Psoas muscle (tissue), 7 donors: ENCODE measurements at regions not wholly inside any gene's neighbourhood (a gene's known extent, or its start where the extent isn't known, plus 50 kb on each side); places are given as distances from the start of the nearest gene placed in this dataset.

ENCODE experiments used
- ATAC-seq, 4 donors: fragments of 200-7000 bp; cut with Tn5 transposase; one replicate each; pipeline ENCODE4 v1.9.1; 2020; ENCODE audit warnings: moderate library complexity in 3 of 4, mild to moderate bottlenecking in 2 of 4
- DNase-seq, 2 donors: peaks; one replicate each; pipeline ENCODE4 v3.0.0-alpha.2; 2020
- H3K27ac ChIP-seq: fragments of 200-600 bp; one replicate; pipeline ENCODE4 v1.8.0; 2022
- H3K27me3 ChIP-seq, 3 donors: fragments of 200-600 bp in 1 of 3; one replicate each; pipeline versions ENCODE4 v1.6.1 to v1.8.0; 2013 to 2022; ENCODE audit warnings: low read length in 2 of 3, mild to moderate bottlenecking in 2 of 3, moderate library complexity in 1 of 3; ENCODE audit not compliant: insufficient read depth in 3 of 3
- H3K36me3 ChIP-seq, 2 donors: fragments of 200-600 bp in 1 of 2; one replicate each; pipeline versions ENCODE4 v1.6.1 to v1.8.0; 2013 to 2022; ENCODE audit warnings: low read depth in 1 of 2, mild to moderate bottlenecking in 1 of 2, moderate library complexity in 1 of 2; ENCODE audit not compliant: insufficient read depth in 1 of 2
- H3K4me1 ChIP-seq: fragments of 200-600 bp; one replicate; pipeline ENCODE4 v1.8.0; 2022
- H3K4me3 ChIP-seq: fragments of 200-600 bp; one replicate; pipeline ENCODE4 v1.8.0; 2022; ENCODE audit warnings: mild to moderate bottlenecking
- H3K9me3 ChIP-seq: fragments of 200-600 bp; one replicate; pipeline ENCODE4 v1.8.0; 2022
- CTCF ChIP-seq: fragments of 200-600 bp; IDR thresholded peaks from one replicate; pipeline ENCODE4 v1.8.0; 2022; ENCODE audit warnings: antibody characterized with exemption
- WGBS, 3 donors: extraction: QIAGEN DNeasy Blood & Tissue Kit; methylation state at CpG; one replicate each; pipeline versions ENCODE4 v1.1.6 to v1.1.7; 2013; 5-methylcytosine and 5-hydroxymethylcytosine counted together
- intact Hi-C, 2 donors: fragments of 100-400 bp; cut with DNase I; formaldehyde crosslinking; loops; one replicate each; pipeline versions ENCODE4 v1.11.0 to v1.14.2; 2022
- donor health status: healthy with polysubstance abuse.
- donor health status: DM: no; HTN: no; CAD: no; lungs with moderate emphysema.
- donor health status: Bipolar disorder and iron deficiency.
- donor health status: healthy.
- donor health status: DM: yes; HTN: yes; CAD: no.
- donor health status: DM: no; HTN: no; CAD: no.
- donor health status: DM: yes; HTN: yes; CAD: no.

DNA sequence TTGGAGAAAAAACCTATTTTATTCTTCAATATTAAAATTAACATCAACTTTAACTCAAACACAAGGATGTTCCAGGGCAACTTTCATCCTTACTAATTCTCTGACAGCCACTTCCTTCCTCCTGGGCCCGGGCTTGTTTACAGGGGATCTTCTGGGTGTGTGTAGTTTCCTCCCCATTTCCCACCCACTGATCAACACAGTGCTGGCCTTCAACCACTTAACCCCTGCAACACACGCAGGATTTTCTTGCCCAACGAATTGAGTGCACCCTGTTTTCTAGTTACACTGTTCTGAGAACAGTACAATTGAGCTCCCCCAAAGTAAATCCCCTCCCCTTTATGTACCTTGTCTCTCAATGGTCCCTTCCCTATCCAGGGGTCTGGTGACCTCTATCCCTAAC, 83.1 kb upstream of the RANBP3L start:
- H3K36me3 ChIP-seq = no peaks in the 10 kb centered on the region
- no peaks in the 10 kb centered on the region for H3K27me3 ChIP-seq
- no peaks in the 10 kb centered on the region for H3K4me1 ChIP-seq
- no peak for DNase-seq
- no peak for ATAC-seq
- H3K4me3 ChIP-seq = no peak overlapping the region
- H3K9me3 ChIP-seq = no peaks in the 10 kb centered on the region
- H3K27ac ChIP-seq = no peak overlapping the region
- TF ChIP-seq CTCF = no peak
- WGBS, 3 donors = 34 to 38% (median 35%) methylated on average over 3 of the region's 3 CpGs
- intact Hi-C loops = no loop called here

DNA sequence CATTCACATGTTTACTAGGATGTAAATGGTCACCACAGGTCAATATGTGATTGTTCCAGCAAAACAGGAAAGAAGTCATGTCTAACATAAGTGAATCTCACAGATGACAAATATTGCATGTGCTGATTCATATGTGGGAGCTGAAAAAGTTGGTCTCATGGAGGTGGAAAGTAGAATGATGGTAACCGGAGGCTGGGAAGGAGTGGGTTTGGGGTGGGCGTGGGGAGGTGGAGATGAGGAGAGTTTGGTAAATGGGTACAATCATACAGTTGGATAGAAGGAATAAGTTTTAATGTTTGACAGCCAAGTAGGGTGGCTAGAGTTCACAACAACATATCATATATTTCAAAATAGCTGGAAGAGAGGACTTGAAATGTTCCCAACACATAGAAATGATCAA, 83.8 kb upstream of the RANBP3L start:
- no peak for ATAC-seq
- WGBS, 3 donors = 95 to 99% (median 98%) methylated on average over 2 of the region's 2 CpGs
- TF ChIP-seq CTCF = no peak

GRCh38 chr5:36388288-36388687, 86.6 kb upstream of the RANBP3L start:
- Histone ChIP-seq H3K4me3 (no peak overlapping the region), H3K27ac (no peak overlapping the region), H3K4me1 (no peaks in the 10 kb centered on the region), H3K9me3 (no peaks in the 10 kb centered on the region), H3K27me3 (no peaks in the 10 kb centered on the region), H3K36me3 (no peaks in the 10 kb centered on the region)
- DNase-seq (no peak), ATAC-seq (no peak)
- no peak for TF ChIP-seq CTCF
- intact Hi-C loops = no loop called here
- WGBS, 3 donors = 91 to 95% (median 93%) methylated on average over 4 of the region's 4 CpGs

More for the DNA sequence above, 83.8 kb upstream of the RANBP3L start:
- intact Hi-C loops = no loop called here
- no peak overlapping the region for H3K27ac ChIP-seq
- no peaks in the 10 kb centered on the region for H3K4me1 ChIP-seq
- DNase-seq = no peak
- H3K4me3 ChIP-seq = no peak overlapping the region
- no peaks in the 10 kb centered on the region for H3K36me3 ChIP-seq
- H3K27me3 ChIP-seq = no peaks in the 10 kb centered on the region
- no peaks in the 10 kb centered on the region for H3K9me3 ChIP-seq

- Histone ChIP-seq H3K27me3 (no peaks in the 10 kb centered on the region), H3K27ac (no peak overlapping the region), H3K36me3 (no peaks in the 10 kb centered on the region), H3K4me3 (no peak overlapping the region), H3K9me3 (no peaks in the 10 kb centered on the region), H3K4me1 (no peaks in the 10 kb centered on the region)
- DNase-seq = no peak
- intact Hi-C loops = no loop called here
- no peak for TF ChIP-seq CTCF
- peak in 1 of 4 donors; percentile 34 for ATAC-seq
- WGBS, 3 donors = 62 to 66% (median 62%) methylated on average over 4 of the region's 4 CpGs
Measured at GRCh38 chr5:36389245-36389644, 87.5 kb upstream of the RANBP3L start.

GRCh38 chr5:36390640-36391039, 88.9 kb upstream of the RANBP3L start:
- intact Hi-C loops = loop anchor here in 1 of 2 donors (10.0 kb wide), 1 partner anchor 116 kb away; no protein-coding TSS in a partner anchor
- TF ChIP-seq CTCF = no peak
- DNase-seq = no peak
- ATAC-seq = no peak
- no peaks in the 10 kb centered on the region for H3K36me3 ChIP-seq
- no peaks in the 10 kb centered on the region for H3K9me3 ChIP-seq
- H3K4me1 ChIP-seq = no peaks in the 10 kb centered on the region
- 75 to 78% (median 77%) methylated on average over 9 of the region's 9 CpGs for WGBS, 3 donors
- H3K27ac ChIP-seq = no peak overlapping the region
- no peaks in the 10 kb centered on the region for H3K27me3 ChIP-seq
- no peak overlapping the region for H3K4me3 ChIP-seq
